K562 (cell line): ENCODE measurements at regions not wholly inside any gene's neighbourhood (a gene's known extent, or its start where the extent isn't known, plus 50 kb on each side); places are given as distances from the start of the nearest gene placed in this dataset.

Experiments
- CSDE1 ChIP-seq, 2 experiments: fragments of 450-650 bp; IDR thresholded peaks; 2 replicates each; pipeline ENCODE4 v1.6.1; 2016; ENCODE audit warnings: mild to moderate bottlenecking in 1 of 2
- NR1H2 ChIP-seq: sonication (generic); formaldehyde crosslinking; IDR thresholded peaks from 2 replicates; pipeline ENCODE4 v1.4.0; 2020; ENCODE audit warnings: mild to moderate bottlenecking, missing genetic modification reagents
- POU5F1 ChIP-seq: fragments of 150-350 bp; IDR thresholded peaks from 2 replicates; pipeline ENCODE4 v1.6.1; 2014; ENCODE audit warnings: borderline replicate concordance, low read length, low read depth, mild to moderate bottlenecking; ENCODE audit not compliant: partially characterized antibody
- RNF2 ChIP-seq: sonication (generic); IDR thresholded peaks from 2 replicates; pipeline ENCODE4 v1.6.1; 2016
- SIN3A ChIP-seq, 2 experiments: fragments of 150-350 bp in 1 of 2; IDR thresholded peaks; 2 replicates each; pipeline ENCODE4 v1.6.1; 2011 to 2016; ENCODE audit warnings: borderline replicate concordance in 2 of 2, low read depth in 2 of 2, low read length in 2 of 2, mild to moderate bottlenecking in 2 of 2, moderate library complexity in 2 of 2; ENCODE audit not compliant: control insufficient read depth in 1 of 2
- ZNF197 ChIP-seq: fragments of 200-800 bp; sonication (Bioruptor generic); IDR thresholded peaks from 2 replicates; pipeline ENCODE4 v1.6.1; 2016; ENCODE audit warnings: low read depth, missing genetic modification characterization, missing compliant biosample characterization
- TF ChIP-seq, protein P1 (sequence below): IDR thresholded peaks from 2 replicates; pipeline ENCODE4 v1.6.1; 2011; ENCODE audit warnings: borderline replicate concordance, low read depth, mild to moderate bottlenecking, moderate library complexity, low read length; ENCODE audit not compliant: insufficient read depth, poor library complexity, severe bottlenecking
- TF ChIP-seq, protein P2 (sequence below), 2 experiments: fragments of 450-650 bp in 1 of 2; sonication (generic) in 1 of 2; formaldehyde crosslinking in 1 of 2; IDR thresholded peaks in 1 of 2; conservative IDR thresholded peaks in 1 of 2; 2 replicates each; pipeline versions ENCODE4 v1.6.1 to v1.8.1; 2016 to 2023; ENCODE audit warnings: mild to moderate bottlenecking in 2 of 2, moderate library complexity in 2 of 2, inconsistent platforms in 1 of 2, missing genetic modification reagents in 1 of 2
- TF ChIP-seq, protein P3 (sequence below): fragments of 250-450 bp; sonication (Bioruptor Pico); IDR thresholded peaks from 2 replicates; pipeline ENCODE4 v1.5.0; 2021; ENCODE audit warnings: mild to moderate bottlenecking, borderline replicate concordance
- TF ChIP-seq, protein P4 (sequence below): fragments of 250-450 bp; sonication (Bioruptor Pico); IDR thresholded peaks from 2 replicates; pipeline ENCODE4 v1.4.0; 2020; ENCODE audit warnings: mild to moderate bottlenecking
- TF ChIP-seq, protein P5 (sequence below): sonication (generic); formaldehyde crosslinking; IDR thresholded peaks from 2 replicates; pipeline ENCODE4 v1.8.0; 2022; ENCODE audit warnings: mild to moderate bottlenecking, missing genetic modification reagents

DNA sequence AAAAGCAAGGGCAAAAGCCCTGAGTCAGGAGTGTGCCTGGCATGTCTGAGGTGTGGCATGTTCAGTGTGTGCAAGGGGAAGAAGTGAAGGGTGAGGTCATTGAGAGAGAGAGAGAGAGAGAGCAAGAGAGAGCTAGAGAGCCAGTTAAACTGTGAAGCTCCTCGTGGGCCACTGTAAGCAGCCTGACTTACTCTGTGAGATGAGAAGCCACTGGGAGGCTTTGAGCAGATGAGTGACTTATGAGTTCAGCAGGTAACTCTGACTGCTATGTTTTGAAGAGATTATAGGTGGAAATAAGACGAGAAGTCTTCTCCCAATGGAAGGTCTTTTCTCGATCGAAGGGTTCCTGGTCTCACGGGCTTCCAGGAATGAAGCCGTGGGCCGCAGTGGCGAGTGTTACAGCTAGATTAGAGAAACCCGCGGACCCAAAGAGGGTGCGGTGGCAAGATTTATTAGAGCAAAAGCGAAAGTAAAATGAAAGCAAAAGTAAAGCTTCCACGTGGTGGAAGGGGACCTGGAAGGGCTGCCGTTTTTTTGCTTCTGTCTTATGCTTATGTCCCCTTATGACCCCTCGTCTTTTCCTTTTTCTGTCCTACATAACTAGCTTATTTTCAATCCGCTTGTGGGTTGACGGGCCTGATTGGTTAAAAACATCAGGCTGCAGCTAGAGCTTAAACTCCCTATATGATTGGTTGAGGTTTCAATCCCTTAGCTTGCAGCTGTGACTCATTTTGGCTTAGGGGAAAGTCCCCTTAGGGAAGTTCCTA is 323.1 kb upstream of the FAM78B start (continued):
- TF ChIP-seq, protein P1, sequence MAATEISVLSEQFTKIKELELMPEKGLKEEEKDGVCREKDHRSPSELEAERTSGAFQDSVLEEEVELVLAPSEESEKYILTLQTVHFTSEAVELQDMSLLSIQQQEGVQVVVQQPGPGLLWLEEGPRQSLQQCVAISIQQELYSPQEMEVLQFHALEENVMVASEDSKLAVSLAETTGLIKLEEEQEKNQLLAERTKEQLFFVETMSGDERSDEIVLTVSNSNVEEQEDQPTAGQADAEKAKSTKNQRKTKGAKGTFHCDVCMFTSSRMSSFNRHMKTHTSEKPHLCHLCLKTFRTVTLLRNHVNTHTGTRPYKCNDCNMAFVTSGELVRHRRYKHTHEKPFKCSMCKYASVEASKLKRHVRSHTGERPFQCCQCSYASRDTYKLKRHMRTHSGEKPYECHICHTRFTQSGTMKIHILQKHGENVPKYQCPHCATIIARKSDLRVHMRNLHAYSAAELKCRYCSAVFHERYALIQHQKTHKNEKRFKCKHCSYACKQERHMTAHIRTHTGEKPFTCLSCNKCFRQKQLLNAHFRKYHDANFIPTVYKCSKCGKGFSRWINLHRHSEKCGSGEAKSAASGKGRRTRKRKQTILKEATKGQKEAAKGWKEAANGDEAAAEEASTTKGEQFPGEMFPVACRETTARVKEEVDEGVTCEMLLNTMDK, result no peak
- TF ChIP-seq SIN3A (IDR thresholded peaks at IDR 0.05; ENCODE audit: borderline replicate concordance in 2 of 2, control insufficient read depth in 1 of 2, low read depth in 2 of 2, low read length in 2 of 2), result peak; percentile 73 to 76; a peak in 2 of 4 replicates
- TF ChIP-seq CSDE1 (IDR thresholded peaks at IDR 0.05), result no peak
- TF ChIP-seq, protein P2, sequence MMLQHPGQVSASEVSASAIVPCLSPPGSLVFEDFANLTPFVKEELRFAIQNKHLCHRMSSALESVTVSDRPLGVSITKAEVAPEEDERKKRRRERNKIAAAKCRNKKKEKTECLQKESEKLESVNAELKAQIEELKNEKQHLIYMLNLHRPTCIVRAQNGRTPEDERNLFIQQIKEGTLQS (IDR thresholded peaks at IDR 0.05), result peak; percentile 93
- TF ChIP-seq, protein P2 (CRISPR knock-in tag; conservative IDR thresholded peaks at IDR 0.05), result peak; percentile 84
- no peak for TF ChIP-seq NR1H2
- TF ChIP-seq POU5F1, result no peak
- TF ChIP-seq RNF2, result peak; percentile 22; the same call in 1 of the 2 replicates
- TF ChIP-seq, protein P3, sequence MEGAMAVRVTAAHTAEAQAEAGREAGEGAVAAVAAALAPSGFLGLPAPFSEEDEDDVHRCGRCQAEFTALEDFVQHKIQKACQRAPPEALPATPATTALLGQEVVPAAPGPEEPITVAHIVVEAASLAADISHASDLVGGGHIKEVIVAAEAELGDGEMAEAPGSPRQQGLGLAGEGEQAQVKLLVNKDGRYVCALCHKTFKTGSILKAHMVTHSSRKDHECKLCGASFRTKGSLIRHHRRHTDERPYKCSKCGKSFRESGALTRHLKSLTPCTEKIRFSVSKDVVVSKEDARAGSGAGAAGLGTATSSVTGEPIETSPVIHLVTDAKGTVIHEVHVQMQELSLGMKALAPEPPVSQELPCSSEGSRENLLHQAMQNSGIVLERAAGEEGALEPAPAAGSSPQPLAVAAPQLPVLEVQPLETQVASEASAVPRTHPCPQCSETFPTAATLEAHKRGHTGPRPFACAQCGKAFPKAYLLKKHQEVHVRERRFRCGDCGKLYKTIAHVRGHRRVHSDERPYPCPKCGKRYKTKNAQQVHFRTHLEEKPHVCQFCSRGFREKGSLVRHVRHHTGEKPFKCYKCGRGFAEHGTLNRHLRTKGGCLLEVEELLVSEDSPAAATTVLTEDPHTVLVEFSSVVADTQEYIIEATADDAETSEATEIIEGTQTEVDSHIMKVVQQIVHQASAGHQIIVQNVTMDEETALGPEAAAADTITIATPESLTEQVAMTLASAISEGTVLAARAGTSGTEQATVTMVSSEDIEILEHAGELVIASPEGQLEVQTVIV (CRISPR knock-in tag), result no peak
- TF ChIP-seq, protein P4, sequence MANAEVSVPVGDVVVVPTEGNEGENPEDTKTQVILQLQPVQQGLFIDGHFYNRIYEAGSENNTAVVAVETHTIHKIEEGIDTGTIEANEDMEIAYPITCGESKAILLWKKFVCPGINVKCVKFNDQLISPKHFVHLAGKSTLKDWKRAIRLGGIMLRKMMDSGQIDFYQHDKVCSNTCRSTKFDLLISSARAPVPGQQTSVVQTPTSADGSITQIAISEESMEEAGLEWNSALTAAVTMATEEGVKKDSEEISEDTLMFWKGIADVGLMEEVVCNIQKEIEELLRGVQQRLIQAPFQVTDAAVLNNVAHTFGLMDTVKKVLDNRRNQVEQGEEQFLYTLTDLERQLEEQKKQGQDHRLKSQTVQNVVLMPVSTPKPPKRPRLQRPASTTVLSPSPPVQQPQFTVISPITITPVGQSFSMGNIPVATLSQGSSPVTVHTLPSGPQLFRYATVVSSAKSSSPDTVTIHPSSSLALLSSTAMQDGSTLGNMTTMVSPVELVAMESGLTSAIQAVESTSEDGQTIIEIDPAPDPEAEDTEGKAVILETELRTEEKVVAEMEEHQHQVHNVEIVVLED, result no peak
- no peak for TF ChIP-seq ZNF197
- TF ChIP-seq, protein P5, sequence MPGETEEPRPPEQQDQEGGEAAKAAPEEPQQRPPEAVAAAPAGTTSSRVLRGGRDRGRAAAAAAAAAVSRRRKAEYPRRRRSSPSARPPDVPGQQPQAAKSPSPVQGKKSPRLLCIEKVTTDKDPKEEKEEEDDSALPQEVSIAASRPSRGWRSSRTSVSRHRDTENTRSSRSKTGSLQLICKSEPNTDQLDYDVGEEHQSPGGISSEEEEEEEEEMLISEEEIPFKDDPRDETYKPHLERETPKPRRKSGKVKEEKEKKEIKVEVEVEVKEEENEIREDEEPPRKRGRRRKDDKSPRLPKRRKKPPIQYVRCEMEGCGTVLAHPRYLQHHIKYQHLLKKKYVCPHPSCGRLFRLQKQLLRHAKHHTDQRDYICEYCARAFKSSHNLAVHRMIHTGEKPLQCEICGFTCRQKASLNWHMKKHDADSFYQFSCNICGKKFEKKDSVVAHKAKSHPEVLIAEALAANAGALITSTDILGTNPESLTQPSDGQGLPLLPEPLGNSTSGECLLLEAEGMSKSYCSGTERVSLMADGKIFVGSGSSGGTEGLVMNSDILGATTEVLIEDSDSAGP, result no peak
